PC-9 (cell line): ENCODE measurements at regions not wholly inside any gene's neighbourhood (a gene's known extent, or its start where the extent isn't known, plus 50 kb on each side); places are given as distances from the start of the nearest gene placed in this dataset.

Experiments
- BruUV-seq: library from RNA; stranded (reverse); fragments of 400-500 nt; replicated peaks from 2 replicates; lab custom pipeline; 2021; lab: Mats Ljungman, UMichigan
- CTCF ChIA-PET: fragments of 300-600 bp; sonication (Branson Sonifier 250); formaldehyde crosslinking; loops from one replicate; lab custom pipeline; 2022; ENCODE audit warnings: antibody characterized with exemption; lab: Charles Lee
- POLR2A ChIA-PET: fragments of 300-600 bp; sonication (Branson Sonifier 250); formaldehyde crosslinking; loops from one replicate; lab custom pipeline; 2022; ENCODE audit warnings: antibody characterized with exemption; ENCODE audit not compliant: unreplicated experiment; lab: Charles Lee
- DNase-seq, 2 experiments: peaks; one replicate each; pipeline versions ENCODE4 v3.0.0 to v3.0.0-alpha.2; 2015 to 2022; ENCODE audit warnings: mixed read lengths in 1 of 2
- H2AFZ ChIP-seq: fragments of 200-600 bp; sonication (generic); 2 replicates; pipeline ENCODE4 v1.8.1; 2017; ENCODE audit warnings: antibody characterized with exemption
- H3F3A ChIP-seq: fragments of 200-600 bp; sonication (generic); 2 replicates; pipeline ENCODE4 v1.8.1; 2017; ENCODE audit warnings: antibody characterized with exemption, mild to moderate bottlenecking, low read depth; ENCODE audit not compliant: insufficient read depth
- H3K27ac ChIP-seq: fragments of 200-600 bp; sonication (generic); 2 replicates; pipeline ENCODE4 v1.6.1; 2016; ENCODE audit warnings: mixed run types
- H3K27me3 ChIP-seq: fragments of 200-600 bp; sonication (generic); 2 replicates; pipeline ENCODE4 v1.6.1; 2016; ENCODE audit warnings: low read depth, mixed run types; ENCODE audit not compliant: insufficient read depth
- H3K36me3 ChIP-seq: fragments of 200-600 bp; sonication (generic); 2 replicates; pipeline ENCODE4 v1.6.1; 2016; ENCODE audit warnings: low read depth, mixed run types
- H3K4me1 ChIP-seq: fragments of 200-600 bp; sonication (generic); replicated peaks from 2 replicates; pipeline ENCODE4 v1.6.1; 2016; ENCODE audit warnings: mixed run types; ENCODE audit not compliant: insufficient read depth
- H3K4me2 ChIP-seq: fragments of 200-600 bp; sonication (generic); 2 replicates; pipeline ENCODE4 v1.6.1; 2017; ENCODE audit warnings: mixed run types
- H3K4me3 ChIP-seq: fragments of 200-600 bp; sonication (generic); 2 replicates; pipeline ENCODE4 v1.6.1; 2016; ENCODE audit warnings: mixed run types
- H3K79me2 ChIP-seq: fragments of 200-600 bp; sonication (generic); 2 replicates; pipeline ENCODE4 v1.6.1; 2017; ENCODE audit warnings: low read depth, mixed run types
- H3K9me2 ChIP-seq: fragments of 200-600 bp; sonication (generic); 2 replicates; pipeline ENCODE4 v1.8.1; 2017; ENCODE audit warnings: mild to moderate bottlenecking; ENCODE audit not compliant: insufficient read depth
- H3K9me3 ChIP-seq: fragments of 200-600 bp; sonication (generic); 2 replicates; pipeline ENCODE4 v1.8.1; 2016; ENCODE audit warnings: low read depth; ENCODE audit not compliant: insufficient read depth
- H4K20me1 ChIP-seq: fragments of 200-600 bp; sonication (generic); 2 replicates; pipeline ENCODE4 v1.8.1; 2017; ENCODE audit not compliant: insufficient read depth
- EZH2 ChIP-seq: fragments of 200-600 bp; sonication (generic); IDR thresholded peaks from 2 replicates; pipeline ENCODE4 v1.8.0; 2017; ENCODE audit warnings: antibody characterized with exemption, low read depth
- intact Hi-C: fragments of 100-400 bp; cut with micrococcal nuclease; formaldehyde crosslinking; loops from one replicate; pipeline ENCODE4 v1.10.0; 2022; ENCODE audit not compliant: unreplicated experiment
- TF ChIP-seq, protein P1 (sequence below): fragments of 200-600 bp; sonication (generic); conservative IDR thresholded peaks from 2 replicates; pipeline ENCODE4 v1.6.1; 2017; ENCODE audit warnings: mixed run types, antibody characterized with exemption, mild to moderate bottlenecking, moderate library complexity

DNA sequence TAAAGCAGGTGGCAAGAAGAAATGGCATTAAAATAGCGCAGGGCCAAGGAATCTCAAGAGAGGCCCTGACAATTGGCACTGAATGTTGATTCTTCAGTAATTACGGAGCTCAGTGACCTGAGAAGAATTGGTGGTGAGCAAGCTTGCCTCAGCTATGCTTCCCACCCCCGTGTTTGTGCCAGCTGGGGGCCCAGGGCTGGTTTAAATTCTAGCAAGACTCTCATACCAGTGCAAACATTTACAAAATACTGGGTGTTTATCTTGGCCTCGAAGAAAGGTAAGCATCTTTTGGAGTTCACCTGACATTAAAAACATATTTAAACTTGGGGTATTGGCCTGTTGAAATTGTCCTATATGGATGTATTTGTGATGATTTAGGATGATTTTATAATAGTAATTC is 296.7 kb upstream of the USP25 start:
- Histone ChIP-seq H4K20me1 (no peaks in the 10 kb centered on the region), H3K27ac (no peak overlapping the region), H3K9me3 (no peaks in the 10 kb centered on the region), H3K4me3 (no peak overlapping the region), H3K9me2 (0 out of 2 replicates have a peak, but pooled peaks cover 4% of the 10 kb centered on the region), H3K4me2 (no peak overlapping the region), H3F3A (no peaks in the 10 kb centered on the region), H3K27me3 (no peaks in the 10 kb centered on the region), H2AFZ (no peak overlapping the region), H3K79me2 (no peaks in the 10 kb centered on the region), H3K36me3 (no peaks in the 10 kb centered on the region), H3K4me1 (no peaks in the 10 kb centered on the region)
- intact Hi-C loops = no loop called here
- TF ChIP-seq, protein P1, sequence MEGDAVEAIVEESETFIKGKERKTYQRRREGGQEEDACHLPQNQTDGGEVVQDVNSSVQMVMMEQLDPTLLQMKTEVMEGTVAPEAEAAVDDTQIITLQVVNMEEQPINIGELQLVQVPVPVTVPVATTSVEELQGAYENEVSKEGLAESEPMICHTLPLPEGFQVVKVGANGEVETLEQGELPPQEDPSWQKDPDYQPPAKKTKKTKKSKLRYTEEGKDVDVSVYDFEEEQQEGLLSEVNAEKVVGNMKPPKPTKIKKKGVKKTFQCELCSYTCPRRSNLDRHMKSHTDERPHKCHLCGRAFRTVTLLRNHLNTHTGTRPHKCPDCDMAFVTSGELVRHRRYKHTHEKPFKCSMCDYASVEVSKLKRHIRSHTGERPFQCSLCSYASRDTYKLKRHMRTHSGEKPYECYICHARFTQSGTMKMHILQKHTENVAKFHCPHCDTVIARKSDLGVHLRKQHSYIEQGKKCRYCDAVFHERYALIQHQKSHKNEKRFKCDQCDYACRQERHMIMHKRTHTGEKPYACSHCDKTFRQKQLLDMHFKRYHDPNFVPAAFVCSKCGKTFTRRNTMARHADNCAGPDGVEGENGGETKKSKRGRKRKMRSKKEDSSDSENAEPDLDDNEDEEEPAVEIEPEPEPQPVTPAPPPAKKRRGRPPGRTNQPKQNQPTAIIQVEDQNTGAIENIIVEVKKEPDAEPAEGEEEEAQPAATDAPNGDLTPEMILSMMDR = no peak
- no peak for TF ChIP-seq EZH2
- POLR2A ChIA-PET = no interaction called here
- BruUV-seq = no TSS peak
- CTCF ChIA-PET = no interaction called here
- DNase-seq = no peak

DNA sequence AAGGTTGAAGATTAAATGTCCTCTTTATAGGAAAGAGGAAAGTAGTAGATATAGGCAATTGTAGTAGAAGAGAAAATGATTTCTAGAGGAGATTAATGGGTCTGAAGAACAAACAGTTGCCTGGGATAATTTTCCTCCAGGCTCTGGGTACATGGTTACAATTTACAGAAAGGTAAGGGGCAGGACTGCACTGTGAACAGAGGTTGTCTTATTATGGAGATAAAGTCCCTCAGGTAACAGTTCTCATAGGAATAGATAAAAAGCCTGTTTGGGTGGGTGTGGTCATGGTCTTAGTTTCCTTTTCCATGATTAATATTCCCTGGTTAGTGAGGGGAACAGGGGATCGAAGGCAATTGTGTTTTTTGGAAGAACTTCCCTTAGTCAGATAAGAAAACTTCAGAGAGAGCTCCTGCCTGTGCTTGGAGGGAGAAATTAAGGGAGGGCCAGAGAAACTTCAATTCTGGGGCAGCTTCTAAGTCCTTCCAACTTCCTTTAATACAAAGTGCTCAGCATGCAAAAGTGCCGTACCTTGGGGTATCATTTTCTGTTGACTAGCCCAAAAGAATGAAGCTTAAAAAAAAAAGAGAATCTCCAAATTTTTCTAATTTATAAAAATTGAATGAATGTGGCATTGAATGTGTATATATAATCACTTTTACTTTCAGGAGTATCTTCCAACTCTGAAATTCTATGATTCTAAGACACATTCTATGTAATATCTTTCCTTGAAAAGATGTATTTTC is 295.4 kb upstream of the USP25 start:
- Histone ChIP-seq H3K4me1 (no peaks in the 10 kb centered on the region), H3K27me3 (no peaks in the 10 kb centered on the region), H2AFZ (no peak overlapping the region), H3K27ac (no peak overlapping the region), H3K9me3 (no peaks in the 10 kb centered on the region), H3F3A (no peaks in the 10 kb centered on the region), H3K79me2 (no peaks in the 10 kb centered on the region), H4K20me1 (no peaks in the 10 kb centered on the region), H3K36me3 (no peaks in the 10 kb centered on the region), H3K4me3 (no peak overlapping the region), H3K4me2 (no peak overlapping the region), H3K9me2 (0 out of 2 replicates have a peak, but pooled peaks cover 4% of the 10 kb centered on the region)
- DNase-seq = no peak
- intact Hi-C loops = no loop called here
- ChIA-PET CTCF (no interaction called here), POLR2A (no interaction called here)
- no peak for TF ChIP-seq EZH2
- TF ChIP-seq, protein P1 = no peak
- BruUV-seq = no TSS peak

DNA sequence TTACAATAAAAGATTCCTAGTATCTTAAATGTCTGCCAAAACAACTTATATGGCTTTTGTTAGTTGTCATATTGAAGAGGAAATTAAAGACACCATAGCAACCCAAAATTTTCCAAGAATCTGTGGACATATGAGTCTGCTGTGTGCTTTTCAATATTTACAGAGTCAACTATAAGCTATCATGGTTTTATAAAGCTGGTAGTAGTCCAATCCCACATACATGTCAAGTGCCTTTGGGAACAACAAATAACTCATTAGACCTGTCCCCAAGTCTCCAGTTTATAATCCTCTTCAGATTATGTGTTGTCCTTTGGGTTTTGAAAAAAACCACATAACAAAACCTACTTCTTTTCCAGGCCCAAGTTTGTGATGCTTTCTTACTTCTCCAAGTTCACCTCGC is 293.8 kb upstream of the USP25 start:
- POLR2A ChIA-PET = no interaction called here
- CTCF ChIA-PET = no interaction called here
- no TSS peak for BruUV-seq
- no peaks in the 10 kb centered on the region for H3K79me2 ChIP-seq
- no peaks in the 10 kb centered on the region for H3K27me3 ChIP-seq
- TF ChIP-seq EZH2 = no peak
- TF ChIP-seq, protein P1 = no peak
- H3K9me3 ChIP-seq = no peaks in the 10 kb centered on the region
- H3K36me3 ChIP-seq = no peaks in the 10 kb centered on the region
- H3K4me3 ChIP-seq = no peak overlapping the region
- intact Hi-C loops = no loop called here
- H4K20me1 ChIP-seq = no peaks in the 10 kb centered on the region
- H3K9me2 ChIP-seq = 0 out of 2 replicates have a peak, but pooled peaks cover 4% of the 10 kb centered on the region
- no peak overlapping the region for H3K4me2 ChIP-seq
- no peaks in the 10 kb centered on the region for H3K4me1 ChIP-seq
- no peak overlapping the region for H3K27ac ChIP-seq
- H3F3A ChIP-seq = no peaks in the 10 kb centered on the region
- DNase-seq = no peak
- H2AFZ ChIP-seq = no peak overlapping the region
